ENCODE measurements at regions not wholly inside any gene's neighbourhood (a gene's known extent, or its start where the extent isn't known, plus 50 kb on each side); places are given as distances from the start of the nearest gene placed in this dataset.

DNA sequence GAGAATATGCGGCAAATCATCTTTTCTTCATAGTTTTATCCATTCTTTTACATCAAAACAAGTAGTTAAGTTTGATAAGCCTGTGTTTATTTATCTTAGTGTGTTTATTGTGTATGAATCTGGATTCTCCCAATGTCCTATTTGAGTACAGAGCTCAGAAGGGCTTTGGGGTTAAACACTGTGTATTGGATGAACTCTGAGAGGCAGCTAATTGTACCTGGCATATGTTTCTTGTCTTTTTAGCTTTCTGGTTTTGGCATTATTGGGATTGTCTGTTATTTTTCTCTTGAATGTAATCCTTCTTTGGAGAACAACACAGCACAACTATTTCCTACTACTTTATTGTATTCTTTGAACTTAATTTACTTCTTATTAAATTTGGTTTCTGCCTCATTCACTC is 906.9 kb downstream of the ADGRL2 start:
- DNase-seq = no peak

DNA sequence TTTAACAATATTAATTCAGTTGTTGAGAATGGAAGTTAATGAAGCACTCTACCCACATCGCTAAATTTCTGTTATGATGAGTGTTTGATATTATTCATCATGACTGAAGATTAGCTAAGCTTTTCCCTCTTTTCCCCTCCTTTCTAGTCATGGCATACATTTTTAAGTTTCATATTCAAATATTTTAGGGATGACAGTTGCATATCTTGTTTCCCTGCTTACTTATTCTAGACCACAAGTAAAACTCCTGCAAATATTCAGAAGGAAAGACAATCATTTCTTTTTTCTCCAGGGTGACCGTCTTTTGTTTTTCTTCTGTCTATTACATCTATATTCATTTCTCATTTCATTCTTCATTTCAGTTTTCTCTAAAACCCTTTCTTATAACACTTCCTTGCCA is 906.0 kb downstream of the ADGRL2 start:
- DNase-seq = no peak

GRCh38 chr1:82704966-82705365 is 904.2 kb downstream of the ADGRL2 start:
- DNase-seq = no peak

GRCh38 chr1:82704393-82704792 is 903.7 kb downstream of the ADGRL2 start:
- DNase-seq = no peak

DNA sequence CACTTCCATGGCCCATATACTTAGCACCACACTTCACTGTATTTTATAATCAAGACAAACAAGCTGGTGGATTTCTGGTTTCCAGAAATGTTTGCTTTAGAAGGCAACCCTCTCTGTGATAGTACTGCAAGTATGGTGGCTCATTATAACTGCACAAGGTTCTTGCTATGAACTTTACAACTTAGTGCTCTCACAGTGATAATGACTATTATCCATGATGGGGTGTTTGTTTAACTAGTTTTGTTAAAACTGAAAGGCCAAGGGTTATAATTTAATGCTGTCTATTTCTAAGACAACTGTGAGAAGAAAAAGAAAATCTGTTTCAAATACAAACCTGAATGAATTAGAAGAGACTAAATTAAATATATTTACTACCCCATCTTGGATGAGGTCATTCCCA is 903.2 kb downstream of the ADGRL2 start:
- no peak for DNase-seq

GRCh38 chr1:82700476-82700875 is 899.7 kb downstream of the ADGRL2 start:
- DNase-seq = no peak

- no peak for DNase-seq
Measured at GRCh38 chr1:82697965-82698364, 897.2 kb downstream of the ADGRL2 start.

DNA sequence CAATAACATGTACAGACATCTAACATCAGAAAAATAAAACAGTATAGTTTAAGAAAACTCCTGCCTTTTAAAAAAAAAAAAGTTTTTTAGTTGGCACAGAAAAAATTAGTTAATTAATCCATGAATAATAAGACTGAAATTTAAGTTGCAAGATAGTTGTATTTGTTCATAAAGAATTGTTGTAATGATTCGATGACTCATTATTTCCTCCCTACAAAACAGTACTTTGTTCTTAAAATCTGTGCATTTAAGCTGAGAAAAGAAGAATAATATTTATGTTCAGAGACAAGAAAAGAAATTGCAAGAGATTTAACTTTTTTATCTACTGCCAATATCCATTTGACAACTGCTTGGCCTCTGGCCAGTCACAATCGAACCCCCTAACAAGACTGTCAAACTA is 894.7 kb downstream of the ADGRL2 start:
- DNase-seq = no peak

GRCh38 chr1:82690411-82690810 is 889.7 kb downstream of the ADGRL2 start:
- DNase-seq = no peak

DNA sequence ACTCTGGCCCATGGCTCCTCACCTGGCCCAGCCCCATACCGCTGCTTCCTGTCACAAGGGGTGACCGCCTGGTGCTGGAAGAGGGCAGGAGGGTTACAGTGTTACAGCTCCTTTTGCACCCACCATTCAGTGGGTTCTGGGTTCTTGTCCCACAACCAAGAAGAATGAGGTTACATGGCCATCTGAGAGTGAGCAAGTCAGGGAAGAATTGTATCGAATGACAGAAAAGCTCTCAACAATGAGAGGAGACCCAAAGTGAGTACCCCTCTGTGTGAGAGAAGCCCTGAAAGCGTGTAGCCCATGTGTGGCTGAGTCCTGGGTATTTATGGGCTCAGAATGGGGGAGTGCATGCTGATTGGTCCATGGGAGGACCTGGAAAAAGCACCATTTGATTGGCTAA is 888.5 kb downstream of the ADGRL2 start:
- DNase-seq = no peak

- DNase-seq = no peak
Measured at GRCh38 chr1:82686774-82687173, 886.0 kb downstream of the ADGRL2 start.

GRCh38 chr1:82646888-82647287 is 846.2 kb downstream of the ADGRL2 start:
- no peak for DNase-seq

DNA sequence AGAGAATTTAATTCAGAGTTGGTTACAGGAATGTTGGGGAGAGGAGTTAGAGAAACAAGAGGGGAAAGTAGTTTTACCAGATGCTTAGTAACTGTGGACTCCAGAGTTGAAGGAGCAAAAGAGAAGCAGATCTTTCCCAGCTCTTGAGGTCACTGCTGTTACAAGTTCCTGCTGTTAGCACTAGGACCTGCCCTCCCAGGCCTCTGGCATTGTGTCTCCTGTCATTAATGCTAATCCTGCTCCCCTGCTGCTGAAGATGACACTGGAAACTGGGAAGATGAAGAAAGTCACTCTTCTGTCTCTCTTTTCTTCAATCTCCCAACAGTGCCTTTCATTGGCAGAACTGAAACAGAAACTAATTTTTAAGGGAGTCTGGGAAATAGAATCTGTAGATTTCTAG is 845.6 kb downstream of the ADGRL2 start:
- no peak for DNase-seq

DNA sequence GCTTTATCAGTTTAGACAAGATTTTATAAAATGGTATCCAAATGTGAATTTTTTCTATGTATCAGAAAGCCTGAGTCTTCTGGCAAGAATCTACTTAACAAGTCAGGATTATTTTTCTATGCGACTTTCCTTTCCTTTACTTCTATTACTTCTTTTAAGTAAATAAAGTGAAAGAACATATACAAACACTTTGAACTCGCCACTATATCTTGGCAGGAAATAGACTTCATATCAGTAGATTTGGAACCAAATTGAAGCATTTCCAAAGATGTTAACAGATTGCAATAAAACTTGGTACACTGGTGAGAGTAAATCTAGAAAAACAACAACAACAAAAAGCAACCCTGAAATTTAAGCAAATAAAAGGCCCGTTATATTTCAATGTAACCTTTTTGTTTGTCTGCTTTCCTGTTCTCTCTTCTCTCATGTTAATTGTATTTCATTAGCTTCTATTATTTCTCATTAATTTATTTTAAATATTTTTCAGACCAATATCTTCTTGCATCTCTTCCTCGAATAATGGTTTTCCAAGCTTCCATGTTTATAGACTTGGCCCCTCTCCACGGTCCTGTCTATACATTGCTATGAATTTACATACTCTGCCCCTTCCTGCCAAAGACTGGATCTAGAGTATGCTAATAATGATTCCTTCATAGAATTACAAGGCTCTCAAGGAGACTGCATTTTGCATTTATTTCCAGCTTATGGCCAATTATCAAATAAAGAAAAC is 843.6 kb downstream of the ADGRL2 start:
- no peak for DNase-seq

DNA sequence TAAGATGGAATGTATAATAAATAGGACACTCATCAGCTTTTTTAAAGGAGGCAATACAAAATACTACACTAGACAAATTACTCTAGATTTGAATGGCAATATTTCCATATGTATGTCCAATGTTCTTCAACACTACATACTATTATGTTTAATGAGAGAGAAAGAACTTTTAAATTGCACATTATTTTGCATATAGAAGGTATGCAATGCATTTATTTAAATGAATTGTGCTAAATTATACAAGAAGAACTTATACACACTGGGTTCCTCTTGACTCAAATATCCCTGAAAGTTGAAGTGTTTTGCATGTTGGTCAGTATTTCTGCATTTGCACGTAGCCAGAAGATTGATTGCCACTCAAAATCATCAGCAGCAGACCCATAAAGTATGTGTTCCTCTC is 839.6 kb downstream of the ADGRL2 start:
- DNase-seq = no peak

- no peak for DNase-seq
Measured at GRCh38 chr1:82634266-82634665, 833.5 kb downstream of the ADGRL2 start.

- DNase-seq = no peak
Measured at GRCh38 chr1:82632155-82632554, 831.4 kb downstream of the ADGRL2 start.

DNA sequence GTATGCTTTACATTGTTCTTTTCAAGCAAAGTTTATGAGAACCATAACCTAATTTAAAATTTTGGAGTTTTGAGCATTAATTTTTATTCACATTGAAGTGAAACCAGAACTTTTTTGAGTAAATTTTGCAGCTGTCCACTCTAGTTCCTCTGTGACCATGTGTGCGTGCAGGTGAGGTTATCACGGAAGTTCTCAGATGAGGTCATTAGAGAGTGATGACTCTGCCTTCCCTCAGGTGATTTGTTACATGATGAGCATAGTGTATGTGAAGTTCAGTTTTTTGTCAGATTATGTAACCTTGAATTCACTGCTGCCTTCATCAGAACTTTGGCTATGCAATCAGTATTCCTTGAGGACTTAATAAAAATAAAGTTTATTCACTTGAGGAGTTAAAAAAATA is 828.2 kb downstream of the ADGRL2 start:
- no peak for DNase-seq

GRCh38 chr1:82625537-82625936 is 824.8 kb downstream of the ADGRL2 start:
- no peak for DNase-seq

DNA sequence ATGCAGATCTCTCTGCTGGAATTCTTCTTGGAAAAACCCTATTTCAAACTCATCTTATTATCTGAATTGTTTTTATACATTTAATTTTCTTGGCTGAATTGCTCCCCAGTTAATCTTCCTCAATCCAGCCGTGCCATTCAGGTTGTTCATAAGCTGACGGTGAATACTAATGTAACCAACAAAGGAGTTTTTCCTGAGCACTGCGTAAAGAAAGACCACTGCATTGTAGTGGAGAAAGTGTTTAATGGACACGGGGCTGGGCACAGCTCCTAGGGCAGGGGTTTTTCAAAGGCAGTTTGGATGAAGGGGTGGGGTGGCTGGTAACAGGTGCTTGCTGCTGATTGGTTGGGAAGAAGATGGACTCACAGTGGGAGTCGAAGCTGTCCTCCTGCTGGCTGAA is 820.3 kb downstream of the ADGRL2 start:
- no peak for DNase-seq

GRCh38 chr1:82614090-82614489 is 813.4 kb downstream of the ADGRL2 start:
- DNase-seq = no peak

GRCh38 chr1:82612986-82613385 is 812.3 kb downstream of the ADGRL2 start:
- DNase-seq = no peak

DNA sequence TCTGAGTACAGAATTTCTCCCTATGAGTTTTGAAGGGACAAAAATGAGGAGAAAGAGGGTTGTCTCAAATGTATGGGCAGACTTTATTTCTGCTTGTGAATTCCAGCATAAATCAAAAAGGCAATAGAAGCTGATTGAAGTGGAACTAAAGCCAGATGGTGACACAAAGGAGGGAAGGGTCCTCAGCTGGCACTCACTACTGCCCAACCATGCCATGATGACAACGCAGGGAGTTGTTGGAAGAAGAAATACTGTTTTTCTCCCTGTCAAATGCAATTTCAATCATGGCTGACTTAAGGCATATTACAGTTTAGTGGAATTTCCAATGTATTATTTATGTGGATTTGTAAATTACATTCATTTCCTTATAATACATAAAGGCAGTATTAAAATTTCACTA is 805.8 kb downstream of the ADGRL2 start:
- DNase-seq = no peak

- no peak for DNase-seq
Measured at GRCh38 chr1:82604524-82604923, 803.8 kb downstream of the ADGRL2 start.

- no peak for DNase-seq
Measured at GRCh38 chr1:82600314-82600713, 799.6 kb downstream of the ADGRL2 start.

GRCh38 chr1:82598812-82599211 is 798.1 kb downstream of the ADGRL2 start:
- DNase-seq = no peak

Data from CD4-positive, alpha-beta T cell treated with Interferon gamma for 1 hour (primary cell).